GM18517 (cell line): ENCODE measurements at regions not wholly inside any gene's neighbourhood (a gene's known extent, or its start where the extent isn't known, plus 50 kb on each side); places are given as distances from the start of the nearest gene placed in this dataset.

Source experiments
- ATAC-seq: cut with Tn5 transposase; IDR thresholded peaks from one replicate; pipeline ENCODE4 v1.9.1; 2021; ENCODE audit warnings: mild to moderate bottlenecking, moderate library complexity; ENCODE audit not compliant: unreplicated experiment

GRCh38 chr2:71749671-71750101 is 296.3 kb downstream of the DYSF start:
- no peak for ATAC-seq

- ATAC-seq: no peak
Measured at GRCh38 chr2:71748227-71748626, 294.9 kb downstream of the DYSF start.

DNA sequence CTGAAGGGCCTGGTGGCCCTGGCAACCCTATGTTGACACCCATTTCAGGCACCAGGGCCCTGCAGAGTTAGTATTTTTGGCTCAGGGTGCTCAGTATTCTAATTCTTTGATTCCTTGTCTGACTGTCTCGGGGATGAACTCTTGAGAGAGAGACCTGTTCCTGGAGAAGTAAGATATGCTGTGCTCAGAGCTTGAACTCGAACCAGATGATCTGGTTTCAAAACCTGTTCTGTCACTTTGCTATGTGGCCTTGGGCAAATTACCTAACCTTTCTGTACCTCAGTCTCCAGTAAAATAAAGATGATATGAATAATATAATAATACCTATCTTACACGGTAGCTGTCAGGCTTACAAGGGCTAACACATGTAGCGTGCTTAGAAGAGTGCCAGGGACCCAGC is 294.2 kb downstream of the DYSF start:
- no peak for ATAC-seq

GRCh38 chr2:71746946-71747501 is 293.7 kb downstream of the DYSF start:
- ATAC-seq: no peak

DNA sequence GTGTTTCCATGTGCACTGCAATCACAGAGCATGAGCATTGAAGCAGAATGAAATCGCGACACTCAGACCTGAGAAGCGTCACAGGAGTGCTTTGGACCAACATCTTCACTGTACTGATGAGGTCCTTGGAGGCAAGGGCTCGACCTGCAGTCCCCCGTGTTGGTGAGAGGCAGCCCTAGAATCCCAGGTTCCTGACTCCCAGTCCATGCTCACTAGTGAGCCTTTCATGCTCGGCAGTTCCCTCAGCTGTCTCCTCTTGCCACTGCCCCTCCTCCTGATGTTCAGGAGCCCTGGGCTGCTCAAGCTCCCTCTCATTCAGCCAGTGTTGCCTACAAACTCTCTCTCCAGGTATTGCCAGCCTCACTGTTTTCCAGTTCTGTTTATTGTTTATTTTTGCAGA is 291.4 kb downstream of the DYSF start:
- ATAC-seq: no peak

GRCh38 chr2:71743995-71744675 is 290.8 kb downstream of the DYSF start:
- ATAC-seq: no peak

GRCh38 chr2:71742953-71743601 is 289.7 kb downstream of the DYSF start:
- no peak for ATAC-seq

- ATAC-seq: no peak
Measured at GRCh38 chr2:71736986-71737385, 283.6 kb downstream of the DYSF start.

- ATAC-seq: no peak
Measured at GRCh38 chr2:71736091-71736861, 282.9 kb downstream of the DYSF start.
